AG04450 (cell line): ENCODE measurements at regions not wholly inside any gene's neighbourhood (a gene's known extent, or its start where the extent isn't known, plus 50 kb on each side); places are given as distances from the start of the nearest gene placed in this dataset.

ENCODE experiments used
- CTCF ChIA-PET: fragments of 300-600, 350-600 bp; formaldehyde crosslinking; extraction: SDS; loops from one replicate; lab custom pipeline; 2022; ENCODE audit warnings: antibody characterized with exemption, inconsistent platforms; lab: Charles Lee
- POLR2A ChIA-PET: fragments of 350-600 bp; formaldehyde crosslinking; extraction: SDS; loops from one replicate; lab custom pipeline; 2021; ENCODE audit warnings: antibody characterized with exemption, inconsistent platforms; lab: Yijun Ruan, JAX
- DNase-seq: peaks from one replicate; pipeline ENCODE4 v3.0.0-alpha.2; 2011; ENCODE audit warnings: low read depth, low spot score
- H3K27ac ChIP-seq: one replicate; pipeline ENCODE4 v1.5.1; 2012; ENCODE audit warnings: low read depth, low read length, control low read depth
- H3K27me3 ChIP-seq: one replicate; pipeline ENCODE4 v1.6.0; 2012; ENCODE audit warnings: low read length; ENCODE audit not compliant: control insufficient read depth, insufficient read depth
- H3K4me3 ChIP-seq: 2 replicates; pipeline ENCODE4 v1.5.1; 2011; ENCODE audit warnings: mild to moderate bottlenecking, low read depth, low read length, control low read depth
- H3K9me3 ChIP-seq: 2 replicates; pipeline ENCODE4 v1.5.1; 2012; ENCODE audit warnings: low read length; ENCODE audit not compliant: control insufficient read depth, insufficient read depth
- TF ChIP-seq, protein P1 (sequence below): IDR thresholded peaks from 2 replicates; pipeline ENCODE4 v1.5.1; 2011; ENCODE audit warnings: low read depth, low read length, control low read depth, inconsistent platforms

DNA sequence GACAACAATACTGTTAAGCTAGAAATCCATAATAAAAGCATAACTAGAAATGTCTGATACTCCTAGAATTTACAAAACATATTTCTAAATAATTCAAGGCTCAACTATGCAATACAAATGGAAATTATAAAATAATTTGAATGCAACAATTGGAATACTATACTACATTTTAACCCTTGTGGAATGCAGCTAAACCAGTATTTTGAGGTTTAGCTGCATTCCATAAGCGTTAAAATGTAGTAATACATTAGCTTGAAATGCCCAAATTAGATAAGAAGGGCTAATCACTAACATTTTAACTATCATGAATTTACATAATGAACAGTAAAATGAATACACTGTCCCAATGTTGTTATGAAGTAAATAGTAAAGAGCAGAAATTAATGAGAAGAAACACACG lies 617.2 kb upstream of the CHORDC1 start:
- DNase-seq = no peak
- POLR2A ChIA-PET = no interaction called here
- TF ChIP-seq, protein P1, sequence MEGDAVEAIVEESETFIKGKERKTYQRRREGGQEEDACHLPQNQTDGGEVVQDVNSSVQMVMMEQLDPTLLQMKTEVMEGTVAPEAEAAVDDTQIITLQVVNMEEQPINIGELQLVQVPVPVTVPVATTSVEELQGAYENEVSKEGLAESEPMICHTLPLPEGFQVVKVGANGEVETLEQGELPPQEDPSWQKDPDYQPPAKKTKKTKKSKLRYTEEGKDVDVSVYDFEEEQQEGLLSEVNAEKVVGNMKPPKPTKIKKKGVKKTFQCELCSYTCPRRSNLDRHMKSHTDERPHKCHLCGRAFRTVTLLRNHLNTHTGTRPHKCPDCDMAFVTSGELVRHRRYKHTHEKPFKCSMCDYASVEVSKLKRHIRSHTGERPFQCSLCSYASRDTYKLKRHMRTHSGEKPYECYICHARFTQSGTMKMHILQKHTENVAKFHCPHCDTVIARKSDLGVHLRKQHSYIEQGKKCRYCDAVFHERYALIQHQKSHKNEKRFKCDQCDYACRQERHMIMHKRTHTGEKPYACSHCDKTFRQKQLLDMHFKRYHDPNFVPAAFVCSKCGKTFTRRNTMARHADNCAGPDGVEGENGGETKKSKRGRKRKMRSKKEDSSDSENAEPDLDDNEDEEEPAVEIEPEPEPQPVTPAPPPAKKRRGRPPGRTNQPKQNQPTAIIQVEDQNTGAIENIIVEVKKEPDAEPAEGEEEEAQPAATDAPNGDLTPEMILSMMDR = no peak
- H3K27ac ChIP-seq = no peak overlapping the region
- no peaks in the 10 kb centered on the region for H3K9me3 ChIP-seq
- no peaks in the 10 kb centered on the region for H3K27me3 ChIP-seq
- H3K4me3 ChIP-seq = no peak overlapping the region
- CTCF ChIA-PET = no interaction called here

DNA sequence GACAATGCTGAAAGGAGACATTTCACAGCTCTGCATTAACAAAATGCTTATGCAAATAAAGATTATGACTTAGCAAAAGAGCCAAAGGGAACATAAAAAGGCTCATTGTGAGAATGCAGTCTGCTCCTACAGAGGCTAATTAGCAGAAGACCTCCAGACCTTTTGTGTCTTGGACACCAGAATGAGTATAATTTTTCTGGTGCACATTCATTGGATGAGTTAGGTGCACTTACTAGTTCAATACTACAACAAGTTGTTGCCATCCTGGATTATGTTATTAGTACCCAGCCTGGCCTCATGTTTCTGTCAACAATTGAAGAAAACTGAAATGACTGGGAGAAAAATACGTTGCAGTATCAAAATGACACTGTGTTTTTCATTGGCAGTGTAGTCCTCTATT lies 613.2 kb upstream of the CHORDC1 start:
- no peak for DNase-seq
- H3K27me3 ChIP-seq = no peaks in the 10 kb centered on the region
- TF ChIP-seq, protein P1 = no peak
- ChIA-PET CTCF (no interaction called here), POLR2A (no interaction called here)
- H3K9me3 ChIP-seq = no peaks in the 10 kb centered on the region
- H3K27ac ChIP-seq = no peak overlapping the region
- H3K4me3 ChIP-seq = no peak overlapping the region

DNA sequence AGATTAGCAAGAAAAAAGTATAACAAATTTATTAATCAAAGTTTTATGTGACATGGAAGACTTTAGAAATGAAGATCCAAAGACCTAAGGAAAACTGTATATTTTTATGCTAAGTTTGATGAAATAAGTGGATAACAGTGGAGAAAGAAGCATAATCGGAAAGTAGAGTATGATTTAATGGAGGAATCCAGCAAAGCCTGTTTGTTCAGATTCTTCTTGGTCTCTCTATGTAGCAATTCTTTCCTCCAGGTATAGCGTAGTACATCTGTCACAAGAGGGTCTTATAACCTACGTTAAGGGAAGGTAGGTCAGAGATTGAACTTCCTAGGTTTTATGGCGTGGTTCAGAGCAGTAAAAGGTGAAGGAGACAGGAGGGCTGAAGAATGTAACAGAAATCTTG lies 600.6 kb upstream of the CHORDC1 start:
- Histone ChIP-seq H3K27me3 (no peaks in the 10 kb centered on the region), H3K4me3 (no peak overlapping the region), H3K9me3 (peaks cover 7% of the 10 kb centered on the region), H3K27ac (no peak overlapping the region)
- CTCF ChIA-PET = no interaction called here
- POLR2A ChIA-PET = no interaction called here
- no peak for DNase-seq
- TF ChIP-seq, protein P1 = no peak

DNA sequence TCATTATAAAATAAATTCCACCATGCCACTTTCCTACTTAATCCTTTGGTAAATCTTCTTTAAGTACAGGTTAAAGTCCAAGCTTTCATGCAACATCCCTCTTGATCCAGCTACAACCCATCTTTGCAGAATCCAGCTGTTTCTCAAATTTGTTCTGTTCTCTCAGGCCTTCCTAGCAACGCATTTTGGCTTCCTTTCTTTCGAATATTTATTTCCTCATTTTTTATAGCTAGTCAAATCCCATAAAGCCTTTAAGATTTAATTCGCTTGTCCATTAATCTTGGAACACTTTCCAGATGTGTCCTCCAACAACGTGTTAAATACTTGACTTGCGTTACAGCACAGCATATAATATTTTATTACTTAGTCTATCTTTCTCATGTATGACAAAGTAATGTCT lies 600.1 kb upstream of the CHORDC1 start:
- POLR2A ChIA-PET = no interaction called here
- CTCF ChIA-PET = no interaction called here
- H3K9me3 ChIP-seq = peaks cover 7% of the 10 kb centered on the region
- H3K27me3 ChIP-seq = no peaks in the 10 kb centered on the region
- no peak overlapping the region for H3K27ac ChIP-seq
- TF ChIP-seq, protein P1 = no peak
- H3K4me3 ChIP-seq = no peak overlapping the region
- no peak for DNase-seq

DNA sequence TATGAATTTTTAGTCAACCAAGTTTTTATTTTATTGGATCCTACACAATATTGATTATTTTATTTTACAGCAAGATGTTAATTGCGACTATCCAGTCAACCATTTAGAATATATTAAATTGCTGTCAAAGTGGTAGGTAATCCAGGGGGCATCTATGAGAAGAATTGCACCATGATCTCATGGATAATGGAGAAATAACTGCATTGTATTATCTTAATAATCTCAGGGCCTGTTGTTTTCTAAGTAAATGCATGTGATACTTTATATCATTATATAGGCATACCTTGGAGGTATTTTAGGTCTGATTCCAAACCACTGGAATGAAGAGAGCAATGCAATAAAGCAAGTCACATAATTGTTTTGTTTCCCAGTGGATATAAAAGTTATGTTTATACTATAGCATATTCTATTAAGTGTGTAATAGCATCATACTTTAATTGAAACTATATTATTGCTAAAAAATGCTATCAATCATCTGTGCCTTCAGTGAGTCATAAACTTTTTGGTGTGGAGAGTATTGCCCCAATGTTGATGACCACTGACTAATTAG lies 595.4 kb upstream of the CHORDC1 start:
- TF ChIP-seq, protein P1 = no peak
- Histone ChIP-seq H3K27ac (no peak overlapping the region), H3K9me3 (peaks cover 7% of the 10 kb centered on the region), H3K4me3 (no peak overlapping the region), H3K27me3 (no peaks in the 10 kb centered on the region)
- ChIA-PET CTCF (no interaction called here), POLR2A (no interaction called here)
- no peak for DNase-seq
